ENCODE measurements at regions not wholly inside any gene's neighbourhood (a gene's known extent, or its start where the extent isn't known, plus 50 kb on each side); places are given as distances from the start of the nearest gene placed in this dataset.

- TF ChIP-seq TCF7 (IDR thresholded peaks at IDR 0.05; ENCODE audit: borderline replicate concordance) (no peak), NR2C1 (IDR thresholded peaks at IDR 0.05) (no peak), NR2F1 (conservative IDR thresholded peaks at IDR 0.05) (no peak), POLR2AphosphoS5 (IDR thresholded peaks at IDR 0.05; ENCODE audit: low read length) (no peak), CTCF (IDR thresholded peaks at IDR 0.05 in 2 of 3, conservative IDR thresholded peaks at IDR 0.05 in 1 of 3; ENCODE audit: control insufficient read depth in 2 of 3, extremely low read depth in 1 of 3, insufficient read depth in 1 of 3, low read depth in 3 of 3, low read length in 3 of 3) (no peak), RAD21 (IDR thresholded peaks at IDR 0.05; ENCODE audit: insufficient read depth, low read depth, low read length) (no peak), EZH2 (IDR thresholded peaks at IDR 0.05; ENCODE audit: borderline replicate concordance, control insufficient read depth, low read depth, low read length) (no peak)
These were observed 558.0 kb downstream of the TLR4 start for GRCh38 chr9:118262191-118262590.

All from GM12878 (cell line).